ENCODE measurements at regions not wholly inside any gene's neighbourhood (a gene's known extent, or its start where the extent isn't known, plus 50 kb on each side); places are given as distances from the start of the nearest gene placed in this dataset.

DNA sequence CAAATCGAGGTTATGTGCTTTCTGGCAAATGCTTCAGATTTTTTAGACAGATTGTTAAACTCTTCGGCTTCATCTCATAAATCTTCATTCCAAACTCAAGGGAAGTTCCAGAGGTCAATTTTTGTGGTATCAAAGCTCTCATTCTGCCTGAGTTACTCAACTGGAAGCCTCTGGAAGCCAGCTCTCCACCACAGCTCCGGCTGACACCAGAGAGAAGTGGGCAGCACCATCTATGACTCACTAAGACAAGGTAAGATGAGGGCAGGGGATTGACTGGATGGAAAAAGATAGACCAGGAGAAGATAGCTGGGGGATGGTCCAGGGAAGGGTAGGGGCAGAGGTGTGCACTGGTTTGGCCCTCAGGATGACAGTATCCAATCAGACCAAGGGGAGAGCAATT, 137.3 kb upstream of the HNRNPA3 start:
- Mint-ChIP-seq H3K4me3 (no peak overlapping the region), H3K27ac (no peak overlapping the region), H3K36me3 (ENCODE audit: low read depth) (no peaks in the 10 kb centered on the region), H3K9me3 (no peaks in the 10 kb centered on the region), H3K4me1 (ENCODE audit: low read depth) (peaks cover 2% of the 10 kb centered on the region), H3K27me3 (peaks cover 24% of the 10 kb centered on the region)
- DNase-seq = no peak

DNA sequence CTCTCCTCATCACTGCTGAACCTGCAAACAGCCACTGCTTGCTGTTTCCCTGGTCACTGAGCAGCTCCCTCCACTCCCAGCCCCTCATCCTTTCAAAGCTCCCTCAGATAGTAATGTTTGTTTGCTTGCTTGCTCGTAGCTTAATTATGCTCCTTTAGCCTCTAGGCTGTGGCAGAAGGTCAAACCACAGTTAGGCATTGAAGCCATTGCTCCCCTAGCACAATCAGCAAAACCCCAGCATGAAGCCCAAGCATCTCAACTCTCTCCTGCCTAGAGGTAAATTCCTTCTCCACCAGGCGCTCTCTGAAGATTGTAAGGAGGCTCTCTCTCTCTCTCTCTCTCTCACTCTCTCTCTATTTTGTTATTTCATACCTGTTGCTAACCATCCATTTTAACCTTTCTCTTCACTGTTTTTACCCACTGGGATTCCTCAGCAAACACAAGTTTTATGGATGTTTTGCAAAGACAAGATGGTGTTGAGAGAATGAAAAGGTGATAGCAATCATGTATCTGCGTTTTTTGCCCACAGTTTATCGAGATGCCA, 135.9 kb upstream of the HNRNPA3 start:
- H3K4me3 Mint-ChIP-seq = no peak overlapping the region
- H3K36me3 Mint-ChIP-seq (ENCODE audit: low read depth) = no peaks in the 10 kb centered on the region

DNA sequence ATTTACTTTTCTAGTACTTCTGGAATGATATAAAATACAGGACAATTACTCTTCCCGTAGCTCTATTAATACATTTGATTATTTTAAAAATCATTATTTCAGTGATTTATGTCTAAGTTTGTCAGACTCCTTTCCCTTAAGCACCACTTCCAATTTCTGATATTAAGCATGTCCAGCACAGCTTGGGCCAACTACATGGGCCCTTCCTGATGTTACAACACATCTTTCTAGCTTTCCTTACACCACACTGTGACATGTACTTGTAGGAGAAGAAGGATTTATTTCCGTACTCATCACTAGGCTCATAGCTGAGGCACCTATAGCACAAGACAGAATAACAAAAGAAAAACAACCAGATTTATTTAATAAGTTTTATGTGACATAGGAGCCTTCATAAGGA, 134.8 kb upstream of the HNRNPA3 start:
- Mint-ChIP-seq H3K4me1 (ENCODE audit: low read depth) (no peaks in the 10 kb centered on the region), H3K27ac (no peak overlapping the region), H3K27me3 (peaks cover 20% of the 10 kb centered on the region), H3K36me3 (ENCODE audit: low read depth) (no peaks in the 10 kb centered on the region), H3K9me3 (no peaks in the 10 kb centered on the region), H3K4me3 (no peak overlapping the region)
- no peak for DNase-seq

More for the DNA sequence above, 135.9 kb upstream of the HNRNPA3 start:
- Mint-ChIP-seq H3K27me3 (peaks cover 20% of the 10 kb centered on the region), H3K9me3 (no peaks in the 10 kb centered on the region), H3K27ac (no peak overlapping the region), H3K4me1 (ENCODE audit: low read depth) (peaks cover 2% of the 10 kb centered on the region)
- no peak for DNase-seq

DNA sequence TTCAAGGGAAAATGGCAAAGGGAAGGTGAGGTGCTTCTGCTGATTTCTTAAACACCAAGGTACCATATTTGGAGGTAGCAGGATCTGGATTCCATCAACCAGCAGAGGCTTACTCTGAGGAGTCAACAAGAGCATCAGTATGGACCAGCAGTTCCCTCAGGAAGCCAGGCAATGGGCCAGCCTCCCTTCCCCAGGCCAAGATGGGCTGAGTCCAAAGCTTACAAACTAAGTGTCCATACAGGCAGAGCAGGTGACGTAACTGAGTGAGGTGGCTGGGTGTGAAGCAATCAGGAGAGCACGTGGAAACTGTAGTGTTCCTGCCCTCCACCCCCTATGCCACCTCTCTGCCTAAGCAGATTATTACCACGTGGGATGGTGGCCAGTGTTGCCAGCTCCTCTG, 134.2 kb upstream of the HNRNPA3 start:
- Mint-ChIP-seq H3K27ac (no peak overlapping the region), H3K9me3 (no peaks in the 10 kb centered on the region), H3K27me3 (peaks cover 14% of the 10 kb centered on the region), H3K36me3 (ENCODE audit: low read depth) (no peaks in the 10 kb centered on the region), H3K4me3 (no peak overlapping the region), H3K4me1 (ENCODE audit: low read depth) (no peaks in the 10 kb centered on the region)
- DNase-seq = no peak

DNA sequence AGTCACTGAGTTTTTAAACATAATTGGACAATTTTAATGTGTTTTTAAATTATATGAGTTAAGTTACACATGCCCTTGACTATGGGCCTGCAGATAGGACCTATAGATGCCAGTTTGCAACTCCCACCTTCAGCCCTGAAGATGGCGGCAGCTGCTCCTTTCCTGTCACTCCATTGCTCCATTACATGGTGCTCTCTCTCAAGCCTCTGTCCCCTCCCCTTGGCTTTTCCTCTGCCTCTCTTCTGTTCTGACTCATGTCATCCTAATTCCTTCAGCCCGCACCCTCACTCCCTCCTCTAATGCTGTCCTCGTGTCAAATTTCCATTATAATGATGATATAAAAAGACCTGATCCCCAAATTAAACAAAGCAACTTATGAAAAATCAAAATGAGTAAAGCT, 133.7 kb upstream of the HNRNPA3 start:
- H3K9me3 Mint-ChIP-seq = no peaks in the 10 kb centered on the region
- DNase-seq = no peak
- H3K27ac Mint-ChIP-seq = no peak overlapping the region
- H3K4me3 Mint-ChIP-seq = no peak overlapping the region
- no peaks in the 10 kb centered on the region for H3K36me3 Mint-ChIP-seq (ENCODE audit: low read depth)
- no peaks in the 10 kb centered on the region for H3K4me1 Mint-ChIP-seq (ENCODE audit: low read depth)
- peaks cover 14% of the 10 kb centered on the region for H3K27me3 Mint-ChIP-seq

DNA sequence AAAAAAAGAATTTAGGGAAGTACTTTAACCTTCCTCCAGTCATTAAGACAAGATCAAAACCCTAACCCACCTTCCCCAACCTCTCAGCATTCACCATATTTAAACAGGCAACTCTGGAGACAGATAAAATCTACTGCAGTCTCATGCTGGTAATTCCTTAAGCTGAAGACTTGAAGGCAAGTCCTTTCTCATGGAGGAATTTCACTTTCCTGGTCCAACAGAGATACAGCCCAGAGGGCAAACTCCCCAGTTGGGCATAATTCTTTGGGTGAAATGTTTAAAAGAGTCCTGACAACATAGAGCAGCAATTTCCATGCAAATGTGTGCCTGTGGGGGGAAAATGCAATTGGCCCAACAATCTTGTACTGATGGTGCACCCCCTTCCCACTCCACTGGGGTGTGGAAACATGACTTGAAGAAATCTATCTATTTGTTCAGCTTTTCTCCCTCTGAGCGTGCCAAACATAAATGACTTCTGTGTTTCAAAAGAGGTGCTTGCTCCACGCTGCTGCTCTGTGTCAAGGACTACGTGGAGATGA, 131.8 kb upstream of the HNRNPA3 start:
- H3K36me3 Mint-ChIP-seq (ENCODE audit: low read depth) = no peaks in the 10 kb centered on the region
- no peaks in the 10 kb centered on the region for H3K4me1 Mint-ChIP-seq (ENCODE audit: low read depth)
- DNase-seq = no peak
- no peak overlapping the region for H3K27ac Mint-ChIP-seq
- H3K4me3 Mint-ChIP-seq = no peak overlapping the region
- no peaks in the 10 kb centered on the region for H3K9me3 Mint-ChIP-seq
- peaks cover 5% of the 10 kb centered on the region for H3K27me3 Mint-ChIP-seq

DNA sequence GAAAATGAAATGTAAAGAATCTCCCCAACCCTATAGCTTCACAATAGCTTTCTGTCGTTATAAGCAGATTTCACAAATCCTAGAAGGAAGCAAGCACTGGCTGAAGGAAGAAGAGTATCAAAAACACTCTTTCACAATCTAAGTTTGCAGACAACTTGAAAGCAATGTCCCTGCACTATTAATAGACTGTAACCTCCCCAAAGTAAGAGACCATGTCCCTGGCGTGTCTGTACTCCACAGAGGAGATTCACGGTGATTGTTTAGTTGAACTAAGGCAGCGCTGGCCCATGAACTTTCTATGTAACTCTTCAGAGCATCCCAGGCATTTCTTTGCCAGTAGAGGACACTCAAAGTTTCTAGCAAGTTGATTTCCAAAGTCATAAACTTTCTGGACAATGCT, 128.0 kb upstream of the HNRNPA3 start:
- no peak for DNase-seq
- Mint-ChIP-seq H3K36me3 (ENCODE audit: low read depth) (no peaks in the 10 kb centered on the region), H3K4me1 (ENCODE audit: low read depth) (no peaks in the 10 kb centered on the region), H3K27ac (no peak overlapping the region), H3K27me3 (peaks cover 3% of the 10 kb centered on the region), H3K4me3 (no peak overlapping the region), H3K9me3 (no peaks in the 10 kb centered on the region)

DNA sequence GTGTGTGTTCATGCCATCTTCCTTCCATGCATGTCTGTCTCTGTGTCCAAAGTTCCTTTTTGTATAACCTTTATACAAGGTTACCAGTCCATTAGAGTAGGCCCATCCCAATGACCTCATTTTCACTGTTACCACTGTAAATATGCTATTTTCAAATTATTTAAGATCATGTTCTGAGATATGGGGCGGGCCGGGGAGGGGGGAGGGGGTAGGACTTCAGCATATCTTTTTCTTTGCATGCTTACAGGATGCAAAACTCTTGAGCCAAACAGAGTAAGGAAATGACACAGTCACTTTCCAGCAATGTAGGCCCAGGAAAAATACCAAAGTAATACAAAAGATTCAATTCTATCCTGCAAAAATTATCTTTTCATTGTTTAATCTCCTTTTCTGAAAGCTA, 124.1 kb upstream of the HNRNPA3 start:
- H3K4me3 Mint-ChIP-seq = no peak overlapping the region
- peaks cover 4% of the 10 kb centered on the region for H3K4me1 Mint-ChIP-seq (ENCODE audit: low read depth)
- no peak for DNase-seq
- no peaks in the 10 kb centered on the region for H3K9me3 Mint-ChIP-seq
- H3K27ac Mint-ChIP-seq = no peak overlapping the region
- no peaks in the 10 kb centered on the region for H3K36me3 Mint-ChIP-seq (ENCODE audit: low read depth)
- peaks cover 5% of the 10 kb centered on the region for H3K27me3 Mint-ChIP-seq

DNA sequence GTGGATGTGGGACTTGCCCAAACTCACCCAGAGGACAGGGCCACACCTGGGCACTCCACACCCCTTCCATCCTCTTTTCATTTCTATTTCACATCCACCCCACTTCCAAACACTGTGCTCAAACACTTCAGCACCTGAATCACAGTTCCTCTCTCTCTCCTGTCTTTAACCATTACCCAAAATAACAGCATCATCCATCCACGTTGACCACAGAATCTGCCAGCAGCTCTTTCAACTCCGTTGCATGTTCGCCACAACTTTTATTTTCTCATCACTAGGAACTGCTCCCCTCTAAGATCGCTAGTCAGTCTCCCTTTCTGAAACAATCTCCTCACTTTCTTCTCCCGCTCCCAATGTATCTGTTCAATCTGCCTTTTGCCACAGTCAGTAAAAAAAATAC, 121.6 kb upstream of the HNRNPA3 start:
- H3K4me3 Mint-ChIP-seq = no peak overlapping the region
- no peaks in the 10 kb centered on the region for H3K9me3 Mint-ChIP-seq
- H3K4me1 Mint-ChIP-seq (ENCODE audit: low read depth) = peaks cover 5% of the 10 kb centered on the region
- no peak overlapping the region for H3K27ac Mint-ChIP-seq
- H3K36me3 Mint-ChIP-seq (ENCODE audit: low read depth) = no peaks in the 10 kb centered on the region
- DNase-seq = no peak
- H3K27me3 Mint-ChIP-seq = peaks cover 16% of the 10 kb centered on the region

DNA sequence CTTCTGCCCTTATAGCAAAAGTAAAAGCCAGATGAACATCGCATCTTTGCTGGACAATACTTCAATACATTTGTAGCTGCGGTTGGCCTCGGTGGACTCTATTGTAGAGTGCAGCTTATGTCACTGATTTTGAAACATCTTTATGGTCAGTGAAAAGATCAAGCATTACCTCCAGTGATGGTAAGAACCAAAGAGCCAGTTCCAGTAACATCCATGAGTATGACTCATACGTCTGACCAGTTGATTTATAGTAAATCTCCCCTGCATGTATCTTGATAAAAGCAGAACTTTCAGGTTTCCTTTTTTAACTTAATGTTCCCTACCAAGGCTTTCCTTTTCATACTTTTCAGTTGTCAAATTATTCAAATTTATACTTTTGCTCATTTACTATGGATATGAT, 119.2 kb upstream of the HNRNPA3 start:
- peaks cover 19% of the 10 kb centered on the region for H3K27me3 Mint-ChIP-seq
- no peaks in the 10 kb centered on the region for H3K36me3 Mint-ChIP-seq (ENCODE audit: low read depth)
- peaks cover 5% of the 10 kb centered on the region for H3K4me1 Mint-ChIP-seq (ENCODE audit: low read depth)
- H3K9me3 Mint-ChIP-seq = no peaks in the 10 kb centered on the region
- H3K27ac Mint-ChIP-seq = no peak overlapping the region
- no peak for DNase-seq
- H3K4me3 Mint-ChIP-seq = no peak overlapping the region

DNA sequence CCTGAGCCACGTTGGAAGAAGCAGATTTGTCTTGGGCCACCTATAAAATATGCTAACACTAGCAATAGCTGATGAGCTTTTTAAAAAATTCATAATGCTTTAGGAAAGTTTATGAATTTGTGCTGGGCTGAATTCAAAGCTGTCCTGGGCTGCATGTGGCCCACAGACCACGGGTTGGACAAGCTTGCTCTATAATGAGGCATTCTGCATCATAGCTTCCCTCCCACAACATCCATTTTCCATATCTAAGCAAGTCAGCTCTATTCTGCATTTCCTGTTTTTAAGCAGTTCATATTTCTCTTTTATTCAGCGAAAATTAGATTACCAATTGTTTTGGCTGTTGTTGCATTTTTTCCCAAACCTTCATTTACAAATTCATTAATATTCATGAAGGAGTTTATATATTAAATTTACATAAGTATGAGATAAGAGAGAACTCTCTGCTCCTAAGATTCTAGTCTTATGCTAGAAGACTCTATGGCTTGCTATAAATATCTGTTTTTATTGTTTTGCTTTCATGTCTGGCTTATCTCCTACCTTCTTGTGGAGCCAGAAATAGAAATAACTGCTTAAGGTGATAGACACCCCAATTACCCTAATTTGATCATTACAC, 114.5 kb upstream of the HNRNPA3 start:
- no peak for DNase-seq
- H3K4me1 Mint-ChIP-seq (ENCODE audit: low read depth) = peaks cover 4% of the 10 kb centered on the region
- H3K9me3 Mint-ChIP-seq = peaks cover 5% of the 10 kb centered on the region
- no peak overlapping the region for H3K27ac Mint-ChIP-seq
- peaks cover 18% of the 10 kb centered on the region for H3K27me3 Mint-ChIP-seq
- no peaks in the 10 kb centered on the region for H3K36me3 Mint-ChIP-seq (ENCODE audit: low read depth)
- no peak overlapping the region for H3K4me3 Mint-ChIP-seq

DNA sequence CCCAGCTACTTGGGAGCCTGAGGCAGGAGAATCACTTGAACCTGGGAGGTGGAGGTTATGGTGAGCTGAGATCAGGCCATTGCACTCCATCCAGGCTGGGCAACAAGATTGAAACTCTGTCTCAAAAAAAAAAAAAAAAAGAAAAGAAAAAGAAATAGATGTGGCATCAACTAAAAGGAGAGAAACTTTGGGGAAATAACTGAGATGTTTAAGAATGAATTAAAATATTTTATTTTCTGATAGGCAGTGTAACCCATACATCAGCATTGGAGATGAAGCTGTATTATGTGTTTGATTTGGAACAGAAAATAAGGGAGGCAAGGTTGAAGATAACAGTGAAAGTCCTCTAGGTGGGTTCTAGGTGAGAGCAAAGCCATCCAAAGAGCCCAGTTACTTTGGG, 110.7 kb upstream of the HNRNPA3 start:
- no peaks in the 10 kb centered on the region for H3K4me1 Mint-ChIP-seq (ENCODE audit: low read depth)
- peaks cover 5% of the 10 kb centered on the region for H3K9me3 Mint-ChIP-seq
- H3K36me3 Mint-ChIP-seq (ENCODE audit: low read depth) = no peaks in the 10 kb centered on the region
- no peak overlapping the region for H3K4me3 Mint-ChIP-seq
- H3K27me3 Mint-ChIP-seq = peaks cover 5% of the 10 kb centered on the region
- DNase-seq = no peak
- H3K27ac Mint-ChIP-seq = no peak overlapping the region

DNA sequence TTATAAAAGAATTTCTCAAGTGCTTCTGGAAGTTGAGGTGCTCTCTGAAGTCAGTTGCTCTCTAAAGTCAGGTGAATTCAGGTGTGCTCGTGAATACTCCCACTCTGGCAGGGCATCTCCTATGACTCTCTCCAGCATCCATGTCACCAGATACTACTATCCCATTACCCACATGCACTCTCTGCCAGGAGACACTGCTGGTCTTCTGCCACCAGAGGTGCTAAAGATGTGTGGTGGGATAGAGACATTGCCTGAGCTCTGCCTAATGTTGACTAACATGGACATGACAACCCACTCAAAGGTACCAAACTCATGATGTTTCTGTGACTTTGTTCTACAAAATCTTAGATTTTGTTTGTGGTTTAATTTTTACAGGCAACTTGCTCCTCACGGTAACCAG, 106.4 kb upstream of the HNRNPA3 start:
- Mint-ChIP-seq H3K27ac (no peak overlapping the region), H3K4me1 (ENCODE audit: low read depth) (no peaks in the 10 kb centered on the region), H3K4me3 (no peak overlapping the region), H3K36me3 (ENCODE audit: low read depth) (no peaks in the 10 kb centered on the region), H3K27me3 (peaks cover 7% of the 10 kb centered on the region), H3K9me3 (peaks cover 5% of the 10 kb centered on the region)
- no peak for DNase-seq

DNA sequence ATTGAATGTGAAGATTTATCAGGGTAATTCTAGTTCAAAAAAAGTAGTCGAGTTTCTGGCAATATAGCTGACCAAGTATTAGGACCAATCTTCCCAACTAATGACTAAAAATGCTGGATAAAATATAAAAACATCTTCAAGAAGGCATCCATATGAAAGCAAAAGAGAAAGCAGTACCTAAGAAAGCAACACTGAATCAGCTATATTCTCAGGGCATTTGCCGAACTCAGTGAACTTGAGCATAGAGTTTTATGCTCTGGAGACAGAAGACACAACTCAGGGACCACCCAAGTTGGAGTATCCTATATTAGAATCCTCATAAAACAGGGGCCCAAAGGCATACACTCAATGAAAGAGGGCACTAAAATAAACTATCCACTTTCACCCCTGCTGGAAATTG, 103.7 kb upstream of the HNRNPA3 start:
- Mint-ChIP-seq H3K27ac (no peak overlapping the region), H3K36me3 (ENCODE audit: low read depth) (no peaks in the 10 kb centered on the region), H3K4me1 (ENCODE audit: low read depth) (no peaks in the 10 kb centered on the region), H3K4me3 (no peak overlapping the region), H3K9me3 (no peaks in the 10 kb centered on the region), H3K27me3 (peaks cover 7% of the 10 kb centered on the region)
- no peak for DNase-seq

DNA sequence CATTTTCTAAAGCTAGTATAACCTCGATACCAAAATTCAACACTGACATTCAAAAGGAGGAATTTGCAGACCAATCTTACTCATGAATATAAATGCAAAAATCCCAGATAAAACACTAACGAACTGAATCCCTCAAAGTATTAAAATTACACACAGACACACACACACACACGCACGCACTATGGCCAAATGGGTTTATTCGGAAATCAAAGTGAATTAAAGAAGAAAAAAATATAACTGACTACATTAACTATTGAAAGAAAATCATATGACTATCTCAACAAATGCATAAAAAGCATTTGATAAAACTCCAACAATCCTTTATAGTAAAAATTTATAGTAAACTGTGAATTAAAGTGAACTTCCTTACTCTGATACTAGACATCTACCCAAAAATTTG, 97.9 kb upstream of the HNRNPA3 start:
- H3K4me3 Mint-ChIP-seq = no peak overlapping the region
- DNase-seq = no peak
- no peak overlapping the region for H3K27ac Mint-ChIP-seq
- no peaks in the 10 kb centered on the region for H3K4me1 Mint-ChIP-seq (ENCODE audit: low read depth)
- no peaks in the 10 kb centered on the region for H3K9me3 Mint-ChIP-seq
- no peaks in the 10 kb centered on the region for H3K36me3 Mint-ChIP-seq (ENCODE audit: low read depth)
- H3K27me3 Mint-ChIP-seq = no peaks in the 10 kb centered on the region

DNA sequence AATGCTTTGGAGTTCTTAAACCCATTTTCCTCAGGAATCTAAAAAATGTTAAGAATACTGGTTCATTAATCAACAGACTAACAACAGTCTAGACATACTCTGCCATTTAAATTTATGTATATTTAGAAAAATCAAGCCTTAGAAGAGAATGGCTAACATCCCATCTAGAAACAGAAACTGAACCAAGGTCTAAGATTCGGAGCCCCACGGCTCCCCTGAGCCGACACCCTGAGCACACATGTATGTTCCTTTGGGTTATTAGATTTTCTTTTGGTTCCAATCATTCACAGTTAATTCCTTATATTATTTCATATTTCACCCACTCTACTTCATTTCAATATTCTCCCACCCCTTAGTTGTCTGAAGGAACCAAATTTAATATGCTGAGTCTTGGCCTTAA, 94.8 kb upstream of the HNRNPA3 start:
- H3K9me3 Mint-ChIP-seq = no peaks in the 10 kb centered on the region
- peaks cover 16% of the 10 kb centered on the region for H3K27me3 Mint-ChIP-seq
- no peaks in the 10 kb centered on the region for H3K4me1 Mint-ChIP-seq (ENCODE audit: low read depth)
- no peak overlapping the region for H3K27ac Mint-ChIP-seq
- no peak overlapping the region for H3K4me3 Mint-ChIP-seq
- no peak for DNase-seq
- no peaks in the 10 kb centered on the region for H3K36me3 Mint-ChIP-seq (ENCODE audit: low read depth)
